Stomach (tissue), 8 donors: ENCODE measurements at regions not wholly inside any gene's neighbourhood (a gene's known extent, or its start where the extent isn't known, plus 50 kb on each side); places are given as distances from the start of the nearest gene placed in this dataset.
A peak's percentile ranks its signal among the peaks of the same experiment; 100 is the strongest.
"Not testable (repeated sequence)": the region's sequence is repeated elsewhere in the genome, so short reads cannot be mapped to it uniquely, and the experiment has no call there.

Source experiments
- DNase-seq, 2 donors: peaks; one replicate each; pipeline versions ENCODE4 v3.0.0 to v3.0.0-alpha.2; 2013 to 2019
- H3K27ac ChIP-seq, 5 donors: fragments of 200-600 bp in 4 of 5; sonication (generic) in 4 of 5; one replicate each; pipeline ENCODE4 v1.5.1; 2013 to 2019; ENCODE audit warnings: mild to moderate bottlenecking in 1 of 5, moderate library complexity in 1 of 5
- H3K27me3 ChIP-seq, 3 donors: fragments of 200-600 bp; sonication (generic); one replicate each; pipeline ENCODE4 v1.5.1; 2017 to 2019; ENCODE audit warnings: mixed run types in 1 of 3
- H3K36me3 ChIP-seq, 4 donors: fragments of 200-600 bp; sonication (generic); 1 replicate in 3 of 4; 2 replicates in 1 of 4; pipeline ENCODE4 v1.5.1; 2016 to 2019
- H3K4me1 ChIP-seq, 4 donors: fragments of 200-600 bp; sonication (generic); one replicate each; pipeline ENCODE4 v1.5.1; 2016 to 2019
- H3K4me3 ChIP-seq, 4 donors: fragments of 200-600 bp; sonication (generic) in 3 of 4; one replicate each; pipeline ENCODE4 v1.5.1; 2016 to 2019; ENCODE audit warnings: mild to moderate bottlenecking in 1 of 4
- H3K9me3 ChIP-seq, 4 donors: fragments of 200-600 bp; sonication (generic); one replicate each; pipeline ENCODE4 v1.5.1; 2016 to 2019
- CTCF ChIP-seq, 7 experiments: fragments of 450-650 bp in 4 of 7; fragments of 200-600 bp in 3 of 7; sonication (generic) in 3 of 7; IDR thresholded peaks; one replicate each; pipeline ENCODE4 v1.5.1; 2016 to 2019; ENCODE audit warnings: antibody characterized with exemption in 7 of 7, control low read depth in 2 of 7, mild to moderate bottlenecking in 1 of 7
- EP300 ChIP-seq: sonication (generic); formaldehyde crosslinking; IDR thresholded peaks from one replicate; pipeline ENCODE4 v1.6.1; 2017; ENCODE audit warnings: antibody characterized with exemption
- POLR2A ChIP-seq, 4 donors: fragments of 450-650 bp; IDR thresholded peaks; one replicate each; pipeline ENCODE4 v1.6.1; 2016; ENCODE audit warnings: antibody characterized with exemption in 4 of 4, control low read depth in 2 of 4, mild to moderate bottlenecking in 1 of 4, moderate library complexity in 1 of 4
- POLR2AphosphoS5 ChIP-seq, 3 donors: sonication (generic); formaldehyde crosslinking; IDR thresholded peaks; one replicate each; pipeline ENCODE4 v1.6.1; 2016; ENCODE audit warnings: antibody characterized with exemption in 3 of 3
- WGBS, 5 donors: extraction: QIAGEN DNeasy Blood & Tissue Kit in 3 of 5; methylation state at CpG; one replicate each; pipeline versions ENCODE4 v1.1.5 to v1.1.7; 2013 to 2018; 5-methylcytosine and 5-hydroxymethylcytosine counted together
- intact Hi-C: fragments of 100-400 bp; cut with DNase I; formaldehyde crosslinking; loops from one replicate; pipeline ENCODE4 v1.15.1; 2023; ENCODE audit warnings: low total_unique reads
- donor health status: healthy with polysubstance abuse.
- donor health status: Bipolar disorder and iron deficiency.
- donor health status: healthy.

- intact Hi-C loops = no loop called here
- Histone ChIP-seq H3K9me3 (no peaks in the 10 kb centered on the region), H3K27me3 (no peaks in the 10 kb centered on the region), H3K27ac (no peak overlapping the region), H3K36me3 (no peaks in the 10 kb centered on the region), H3K4me3 (no peak overlapping the region), H3K4me1 (no peaks in the 10 kb centered on the region)
- TF ChIP-seq EP300 (no peak), CTCF (IDR thresholded peaks at IDR 0.05) (no peak), POLR2AphosphoS5 (IDR thresholded peaks at IDR 0.05) (no peak), POLR2A (IDR thresholded peaks at IDR 0.05) (no peak)
- DNase-seq = peak in 1 of 2 donors; percentile 3
These were observed 611.7 kb upstream of the CNTN5 start for GRCh38 chr11:98409069-98409468.

- Histone ChIP-seq H3K27ac (no peak overlapping the region), H3K9me3 (no peaks in the 10 kb centered on the region), H3K4me1 (no peaks in the 10 kb centered on the region), H3K27me3 (no peaks in the 10 kb centered on the region), H3K4me3 (no peak overlapping the region), H3K36me3 (no peaks in the 10 kb centered on the region)
- 63 to 81% (median 71%) methylated on average over 3 of the region's 3 CpGs for WGBS, 5 donors
- DNase-seq = no peak
- intact Hi-C loops = no loop called here
- TF ChIP-seq EP300 (no peak), POLR2AphosphoS5 (IDR thresholded peaks at IDR 0.05) (no peak)
These were observed 609.0 kb upstream of the CNTN5 start for GRCh38 chr11:98411777-98412176.

GRCh38 chr11:98417256-98417755, 603.4 kb upstream of the CNTN5 start:
- H3K27ac ChIP-seq = no peak overlapping the region
- intact Hi-C loops = no loop called here
- H3K9me3 ChIP-seq = peaks cover 0 to 21% (median 0%) of the 10 kb centered on the region in 4 donors
- WGBS, 5 donors = 78 to 87% (median 85%) methylated on average over 3 of the region's 3 CpGs
- DNase-seq = no peak
- no peaks in the 10 kb centered on the region for H3K27me3 ChIP-seq
- TF ChIP-seq POLR2A (IDR thresholded peaks at IDR 0.05) (no peak), POLR2AphosphoS5 (IDR thresholded peaks at IDR 0.05) (no peak), CTCF (IDR thresholded peaks at IDR 0.05) (no peak), EP300 (no peak)
- H3K36me3 ChIP-seq = no peaks in the 10 kb centered on the region
- no peaks in the 10 kb centered on the region for H3K4me1 ChIP-seq
- H3K4me3 ChIP-seq = no peak overlapping the region

GRCh38 chr11:98423933-98424332, 596.8 kb upstream of the CNTN5 start:
- 92 to 97% (median 94%) methylated on average over 8 of the region's 8 CpGs for WGBS, 5 donors
- intact Hi-C loops = no loop called here
- no peak for DNase-seq
- H3K4me1 ChIP-seq = no peaks in the 10 kb centered on the region
- no peaks in the 10 kb centered on the region for H3K27me3 ChIP-seq
- no peak overlapping the region for H3K27ac ChIP-seq
- no peak overlapping the region for H3K4me3 ChIP-seq
- peaks cover 0 to 61% (median 14%) of the 10 kb centered on the region in 4 donors for H3K9me3 ChIP-seq
- H3K36me3 ChIP-seq = no peaks in the 10 kb centered on the region
- TF ChIP-seq EP300 = no peak
- TF ChIP-seq POLR2A (IDR thresholded peaks at IDR 0.05) = no peak
- no peak for TF ChIP-seq POLR2AphosphoS5 (IDR thresholded peaks at IDR 0.05)
- no peak for TF ChIP-seq CTCF (IDR thresholded peaks at IDR 0.05)

- WGBS, 5 donors = 76 to 94% (median 85%) methylated on average over 3 of the region's 3 CpGs
- intact Hi-C loops, H3K36me3 ChIP-seq, H3K27me3 ChIP-seq, H3K4me1 ChIP-seq, H3K4me3 ChIP-seq, DNase-seq, H3K27ac ChIP-seq: not testable (repeated sequence)
- peaks cover 0 to 63% (median 19%) of the 10 kb centered on the region in 4 donors for H3K9me3 ChIP-seq
These were observed 596.0 kb upstream of the CNTN5 start for GRCh38 chr11:98424773-98425172.
